GM12872 (cell line): ENCODE measurements at regions not wholly inside any gene's neighbourhood (a gene's known extent, or its start where the extent isn't known, plus 50 kb on each side); places are given as distances from the start of the nearest gene placed in this dataset.

Experiments
- CTCF ChIP-seq: IDR thresholded peaks from 3 replicates; pipeline ENCODE4 v1.5.1; 2011; ENCODE audit warnings: low read depth, mild to moderate bottlenecking, low read length, moderate library complexity; ENCODE audit not compliant: insufficient read depth

- TF ChIP-seq CTCF: no peak
Observed at GRCh38 chr22:48277868-48278581, 1515.6 kb downstream of the TBC1D22A start.

- TF ChIP-seq CTCF: no peak
Observed at GRCh38 chr22:48276994-48277867, 1514.8 kb downstream of the TBC1D22A start.

GRCh38 chr22:48275412-48275811, 1513.0 kb downstream of the TBC1D22A start:
- no peak for TF ChIP-seq CTCF

GRCh38 chr22:48270731-48271130, 1508.3 kb downstream of the TBC1D22A start:
- TF ChIP-seq CTCF: no peak

GRCh38 chr22:48268771-48269552, 1506.5 kb downstream of the TBC1D22A start:
- no peak for TF ChIP-seq CTCF

- TF ChIP-seq CTCF: no peak
Observed at GRCh38 chr22:48268293-48268692, 1505.8 kb downstream of the TBC1D22A start.

GRCh38 chr22:48267681-48268080, 1505.2 kb downstream of the TBC1D22A start:
- no peak for TF ChIP-seq CTCF
